IPS-20b (cell line): ENCODE measurements at regions not wholly inside any gene's neighbourhood (a gene's known extent, or its start where the extent isn't known, plus 50 kb on each side); places are given as distances from the start of the nearest gene placed in this dataset.

ENCODE experiments used
- H3K27ac ChIP-seq: one replicate; pipeline ENCODE4 v1.5.1; 2013; ENCODE audit warnings: low read length
- H3K27me3 ChIP-seq: 2 replicates; pipeline ENCODE4 v1.6.1; 2013; ENCODE audit warnings: mild to moderate bottlenecking, low read length, inconsistent platforms; ENCODE audit not compliant: insufficient read depth
- H3K36me3 ChIP-seq: 2 replicates; pipeline ENCODE4 v1.6.1; 2013; ENCODE audit warnings: low read depth, mild to moderate bottlenecking, inconsistent platforms, low read length, moderate library complexity; ENCODE audit not compliant: insufficient read depth
- H3K4me1 ChIP-seq: 2 replicates; pipeline ENCODE4 v1.6.1; 2013; ENCODE audit warnings: mild to moderate bottlenecking, control low read depth, inconsistent platforms, low read length, moderate library complexity; ENCODE audit not compliant: insufficient read depth
- H3K4me3 ChIP-seq: 2 replicates; pipeline ENCODE4 v1.5.1; 2013; ENCODE audit warnings: mild to moderate bottlenecking, low read length, inconsistent platforms
- H3K9ac ChIP-seq: 2 replicates; pipeline ENCODE4 v1.6.1; 2013; ENCODE audit warnings: low read depth, mild to moderate bottlenecking, inconsistent platforms, low read length, moderate library complexity
- H3K9me3 ChIP-seq: 2 replicates; pipeline ENCODE4 v1.6.1; 2013; ENCODE audit warnings: mild to moderate bottlenecking, low read depth, low read length, inconsistent platforms; ENCODE audit not compliant: insufficient read depth

DNA sequence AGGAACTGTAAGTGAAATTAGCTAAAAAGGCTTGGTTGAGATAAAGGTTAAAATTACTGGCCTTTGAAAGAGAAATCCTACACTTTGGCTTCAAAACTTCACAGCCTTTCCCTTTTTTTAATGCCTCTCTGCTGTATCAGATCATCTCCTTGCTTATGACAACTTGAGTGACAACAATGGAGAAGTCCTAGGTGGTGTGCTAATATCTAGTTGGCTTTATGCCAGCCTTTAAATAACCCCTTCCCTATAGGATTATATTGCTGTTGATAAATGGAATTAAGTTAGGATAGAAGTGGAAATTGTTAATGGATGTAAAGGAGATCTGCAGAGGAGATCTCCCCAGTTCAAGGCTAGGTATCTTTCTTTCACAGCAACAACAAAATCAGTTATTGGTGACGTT lies 130.2 kb upstream of the ATP1B1 start:
- H3K9me3 ChIP-seq = no peaks in the 10 kb centered on the region
- H3K9ac ChIP-seq = no peak overlapping the region
- no peak overlapping the region for H3K27ac ChIP-seq
- H3K4me3 ChIP-seq = no peak overlapping the region
- no peaks in the 10 kb centered on the region for H3K27me3 ChIP-seq
- peaks cover 2% of the 10 kb centered on the region; the same call in 1 of the 2 replicates for H3K4me1 ChIP-seq
- H3K36me3 ChIP-seq = no peaks in the 10 kb centered on the region

DNA sequence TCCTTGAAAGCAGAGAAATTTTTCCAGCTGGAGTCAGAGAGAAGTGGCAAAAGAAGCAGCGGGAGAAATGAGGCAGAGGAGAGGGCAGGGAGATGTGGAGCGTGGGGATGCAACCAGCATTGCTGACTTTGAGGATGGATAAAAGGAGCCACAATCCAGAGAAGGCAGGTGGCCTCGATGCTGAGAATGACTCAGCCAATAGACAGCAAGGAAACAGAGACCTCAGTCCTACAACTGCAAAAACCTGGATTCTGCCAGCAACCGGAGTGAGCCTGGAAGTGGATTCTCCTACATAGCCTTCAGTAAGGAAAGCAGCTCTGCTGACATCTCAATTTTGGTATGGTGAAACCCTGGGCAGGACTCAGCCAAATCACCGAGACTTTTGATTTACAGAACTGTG lies 128.9 kb upstream of the ATP1B1 start:
- no peaks in the 10 kb centered on the region for H3K9me3 ChIP-seq
- H3K4me3 ChIP-seq = no peak overlapping the region
- H3K36me3 ChIP-seq = no peaks in the 10 kb centered on the region
- no peaks in the 10 kb centered on the region for H3K4me1 ChIP-seq
- no peak overlapping the region for H3K9ac ChIP-seq
- H3K27me3 ChIP-seq = no peaks in the 10 kb centered on the region
- H3K27ac ChIP-seq = no peak overlapping the region

DNA sequence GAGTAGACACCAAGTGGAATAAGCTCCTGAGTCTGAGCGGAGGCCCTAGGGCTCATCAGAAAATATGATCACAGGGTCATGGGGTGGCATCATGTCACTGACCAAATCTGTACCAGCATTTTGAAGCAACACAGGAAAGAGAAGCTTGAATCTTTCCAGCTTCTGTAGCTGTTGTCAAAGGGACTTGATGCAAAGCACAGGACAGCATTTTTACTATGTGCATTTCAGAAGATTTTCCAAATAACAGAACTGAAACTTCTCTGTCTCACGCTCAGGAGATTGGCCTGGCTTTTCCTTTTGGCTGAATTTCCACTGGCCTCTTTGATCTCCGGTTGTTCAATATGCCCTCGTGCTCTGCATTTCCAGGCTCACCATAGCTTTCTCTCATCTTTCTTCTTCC lies 127.2 kb upstream of the ATP1B1 start:
- H3K9me3 ChIP-seq = no peaks in the 10 kb centered on the region
- no peaks in the 10 kb centered on the region for H3K27me3 ChIP-seq
- H3K36me3 ChIP-seq = no peaks in the 10 kb centered on the region
- no peak overlapping the region for H3K4me3 ChIP-seq
- H3K27ac ChIP-seq = no peak overlapping the region
- no peaks in the 10 kb centered on the region for H3K4me1 ChIP-seq
- no peak overlapping the region for H3K9ac ChIP-seq

DNA sequence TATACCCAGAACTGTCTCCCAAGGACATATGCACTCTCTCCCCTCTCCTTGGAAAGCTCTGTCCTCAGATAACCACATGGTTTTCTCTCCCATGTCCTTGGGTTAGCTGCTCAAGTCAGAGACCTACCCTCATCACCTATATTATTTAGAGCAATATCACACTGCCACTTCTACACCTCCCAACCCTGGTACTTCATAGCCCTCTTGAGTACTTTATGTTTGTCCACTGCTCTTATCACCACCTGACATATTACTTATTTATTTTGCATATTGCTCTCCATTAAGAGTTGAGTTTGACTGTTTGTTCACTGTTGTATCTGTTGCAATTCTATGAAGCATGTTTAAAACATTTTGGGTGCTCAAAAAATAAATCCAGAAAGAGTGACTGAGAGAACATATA lies 126.3 kb upstream of the ATP1B1 start:
- Histone ChIP-seq H3K9ac (no peak overlapping the region), H3K27ac (no peak overlapping the region), H3K36me3 (no peaks in the 10 kb centered on the region), H3K4me3 (no peak overlapping the region), H3K4me1 (no peaks in the 10 kb centered on the region), H3K9me3 (no peaks in the 10 kb centered on the region), H3K27me3 (no peaks in the 10 kb centered on the region)

DNA sequence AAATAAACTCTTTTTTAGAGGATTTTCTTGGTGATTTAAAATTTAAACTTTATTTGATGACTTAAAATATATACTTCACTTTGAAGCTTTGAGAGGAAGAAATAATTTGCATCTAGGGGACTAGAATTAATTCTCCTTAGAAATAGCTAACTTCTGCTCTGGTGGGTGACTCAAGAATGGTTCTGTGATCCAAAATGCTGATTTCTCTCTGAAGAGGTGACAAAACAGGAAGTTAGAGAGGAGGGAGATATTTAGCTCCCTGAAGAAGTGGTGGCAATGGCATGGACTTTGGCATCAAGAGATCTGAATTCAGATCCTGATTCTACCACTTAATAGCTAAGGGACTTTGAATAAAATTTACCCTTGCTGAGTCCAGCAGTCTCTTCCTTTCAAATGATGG lies 125.8 kb upstream of the ATP1B1 start:
- no peaks in the 10 kb centered on the region for H3K4me1 ChIP-seq
- no peak overlapping the region for H3K4me3 ChIP-seq
- H3K9ac ChIP-seq = no peak overlapping the region
- H3K36me3 ChIP-seq = no peaks in the 10 kb centered on the region
- H3K27me3 ChIP-seq = no peaks in the 10 kb centered on the region
- H3K9me3 ChIP-seq = no peaks in the 10 kb centered on the region
- no peak overlapping the region for H3K27ac ChIP-seq

DNA sequence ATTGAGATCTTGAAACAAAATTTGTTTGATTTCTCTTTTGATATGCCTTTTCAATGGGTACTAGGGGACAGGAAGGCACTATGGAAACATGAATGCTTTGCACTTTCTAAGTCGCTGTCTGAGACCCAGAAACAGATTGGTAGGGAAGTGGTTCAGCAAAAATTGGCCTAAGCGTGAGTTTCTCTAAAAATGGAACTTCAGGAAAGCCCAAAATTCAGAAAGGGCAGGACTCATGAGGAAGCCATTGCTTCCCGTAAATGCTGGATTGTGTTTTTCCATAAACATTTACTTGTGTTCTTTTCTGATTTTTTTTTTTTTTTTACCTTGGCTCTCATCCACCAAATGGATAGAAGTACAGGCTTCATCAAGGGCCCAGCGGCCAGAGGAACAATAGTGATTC lies 123.7 kb upstream of the ATP1B1 start:
- Histone ChIP-seq H3K27ac (no peak overlapping the region), H3K4me3 (no peak overlapping the region), H3K36me3 (no peaks in the 10 kb centered on the region), H3K9ac (no peak overlapping the region), H3K27me3 (no peaks in the 10 kb centered on the region), H3K9me3 (no peaks in the 10 kb centered on the region), H3K4me1 (no peaks in the 10 kb centered on the region)

DNA sequence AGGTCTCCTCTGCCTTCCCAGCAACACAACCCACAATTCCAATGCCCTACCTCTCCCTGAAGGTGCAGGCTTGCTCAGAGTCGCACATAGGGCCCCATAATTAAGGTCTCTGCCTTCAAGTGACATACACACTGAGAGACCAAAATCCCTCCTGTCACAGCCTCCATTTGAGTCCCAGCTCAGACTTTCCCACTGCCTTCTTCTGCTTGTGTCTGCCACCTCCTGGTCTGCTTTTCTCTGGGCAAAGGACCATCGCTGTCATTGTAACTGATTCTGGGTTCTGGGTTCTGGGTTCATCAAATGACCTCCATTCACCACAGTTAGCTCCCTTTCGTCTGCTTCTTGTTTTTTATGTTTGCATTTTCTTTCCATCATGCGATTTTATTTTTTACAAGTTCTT lies 119.2 kb upstream of the ATP1B1 start:
- no peaks in the 10 kb centered on the region for H3K9me3 ChIP-seq
- no peak overlapping the region for H3K27ac ChIP-seq
- H3K4me1 ChIP-seq = no peaks in the 10 kb centered on the region
- no peak overlapping the region for H3K9ac ChIP-seq
- H3K27me3 ChIP-seq = no peaks in the 10 kb centered on the region
- no peak overlapping the region for H3K4me3 ChIP-seq
- no peaks in the 10 kb centered on the region for H3K36me3 ChIP-seq

DNA sequence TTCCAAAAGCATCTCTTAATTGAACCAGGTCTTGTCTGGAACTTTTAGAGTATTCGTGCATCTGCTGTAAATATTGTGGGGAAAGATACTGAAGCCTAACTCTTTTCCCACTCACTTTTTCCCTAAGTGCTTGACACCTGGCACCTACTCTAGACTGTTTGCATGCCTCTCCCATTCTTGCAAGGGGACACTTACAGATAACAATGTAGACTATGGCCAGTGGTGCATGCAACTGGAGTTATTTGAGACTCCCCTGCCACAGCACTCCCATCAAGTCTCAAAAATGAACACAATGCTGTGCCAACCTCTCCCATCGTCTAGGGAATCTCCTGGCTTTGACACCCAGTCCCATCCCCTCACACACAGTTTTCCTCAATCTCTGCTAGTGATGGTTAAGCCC lies 118.6 kb upstream of the ATP1B1 start:
- Histone ChIP-seq H3K9ac (no peak overlapping the region), H3K4me3 (no peak overlapping the region), H3K4me1 (no peaks in the 10 kb centered on the region), H3K27me3 (no peaks in the 10 kb centered on the region), H3K9me3 (no peaks in the 10 kb centered on the region), H3K36me3 (no peaks in the 10 kb centered on the region), H3K27ac (no peak overlapping the region)

DNA sequence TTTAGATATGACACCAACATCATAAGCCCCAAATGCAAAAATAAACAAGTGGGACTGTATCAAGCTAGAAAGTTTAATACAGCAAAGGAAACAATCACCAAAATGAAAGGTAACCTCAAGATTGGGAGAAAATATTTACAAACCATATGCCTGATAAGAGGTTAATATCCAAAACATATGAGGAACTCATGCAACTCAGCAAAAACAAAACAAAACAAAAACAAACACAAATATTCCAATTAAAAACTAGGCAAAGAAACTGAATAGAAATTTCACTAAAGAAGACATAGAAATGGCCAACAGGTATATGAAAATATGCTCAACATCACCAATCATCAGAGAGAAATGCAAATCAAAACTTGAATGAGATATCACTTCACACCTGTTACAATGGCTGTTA lies 116.5 kb upstream of the ATP1B1 start:
- H3K9me3 ChIP-seq = no peaks in the 10 kb centered on the region
- no peaks in the 10 kb centered on the region for H3K4me1 ChIP-seq
- no peak overlapping the region for H3K4me3 ChIP-seq
- no peaks in the 10 kb centered on the region for H3K36me3 ChIP-seq
- no peak overlapping the region for H3K9ac ChIP-seq
- no peak overlapping the region for H3K27ac ChIP-seq
- H3K27me3 ChIP-seq = no peaks in the 10 kb centered on the region

DNA sequence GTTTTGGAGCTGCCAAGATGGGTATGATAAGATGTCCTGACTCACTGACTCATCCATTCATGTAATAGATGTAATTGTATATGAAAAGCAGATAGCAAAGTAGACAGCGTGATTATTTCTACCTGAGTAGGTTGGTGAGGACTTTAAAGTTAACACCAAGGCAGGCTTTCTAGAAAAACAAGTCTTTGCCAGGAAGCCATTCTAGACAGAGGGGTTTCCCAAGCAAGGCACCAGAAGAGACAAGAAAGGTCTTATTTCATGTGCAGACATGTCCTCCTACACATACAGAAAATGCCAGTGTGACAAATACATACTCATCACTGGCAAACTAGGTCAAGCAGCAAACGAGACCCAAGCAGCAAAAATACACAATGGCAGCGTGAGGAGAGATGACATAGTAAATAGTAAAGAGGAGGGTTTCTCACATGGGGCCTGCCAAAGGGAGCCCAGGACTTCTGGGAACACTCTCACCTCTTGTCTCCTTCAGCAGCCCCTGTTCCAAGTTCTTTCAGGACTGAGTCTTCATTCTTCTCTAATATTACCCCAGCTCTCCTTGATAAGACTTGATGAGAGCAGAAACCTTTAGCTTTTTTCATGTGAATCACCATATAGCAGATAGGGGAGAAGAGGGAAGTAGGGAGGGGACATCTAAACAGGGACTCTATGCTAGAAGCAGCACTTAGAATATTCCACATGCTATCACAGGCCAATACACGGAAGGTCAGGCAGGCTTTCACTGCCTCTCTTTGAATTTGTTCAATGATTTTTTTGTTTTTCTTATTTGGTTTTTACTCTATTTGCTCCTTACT lies 114.6 kb upstream of the ATP1B1 start:
- no peak overlapping the region for H3K4me3 ChIP-seq
- no peak overlapping the region for H3K9ac ChIP-seq
- no peaks in the 10 kb centered on the region for H3K9me3 ChIP-seq
- H3K4me1 ChIP-seq = no peaks in the 10 kb centered on the region
- H3K27ac ChIP-seq = no peak overlapping the region
- no peaks in the 10 kb centered on the region for H3K27me3 ChIP-seq
- H3K36me3 ChIP-seq = no peaks in the 10 kb centered on the region

DNA sequence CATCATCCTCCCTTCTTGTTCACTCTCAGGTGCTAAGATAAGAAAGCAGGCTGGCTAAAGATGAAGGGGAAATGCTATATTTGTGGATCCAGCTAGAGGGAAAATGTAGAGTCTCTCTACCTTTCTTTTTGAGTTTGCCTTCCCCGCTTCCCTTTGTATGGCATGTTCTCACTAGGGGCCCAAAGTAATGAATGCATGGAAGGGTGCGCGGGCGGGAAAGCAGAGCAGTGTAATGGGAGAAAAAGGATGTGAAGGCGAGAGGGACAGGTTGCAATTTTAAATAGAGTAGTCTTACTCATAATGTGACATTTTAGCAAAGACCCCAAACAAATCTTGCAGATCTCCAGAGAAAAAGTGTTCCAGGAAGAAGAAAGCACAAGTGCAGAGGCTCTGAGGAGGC lies 105.1 kb upstream of the ATP1B1 start:
- Histone ChIP-seq H3K9me3 (no peaks in the 10 kb centered on the region), H3K4me3 (no peak overlapping the region), H3K27me3 (no peaks in the 10 kb centered on the region), H3K4me1 (no peaks in the 10 kb centered on the region), H3K9ac (no peak overlapping the region), H3K36me3 (no peaks in the 10 kb centered on the region), H3K27ac (no peak overlapping the region)

DNA sequence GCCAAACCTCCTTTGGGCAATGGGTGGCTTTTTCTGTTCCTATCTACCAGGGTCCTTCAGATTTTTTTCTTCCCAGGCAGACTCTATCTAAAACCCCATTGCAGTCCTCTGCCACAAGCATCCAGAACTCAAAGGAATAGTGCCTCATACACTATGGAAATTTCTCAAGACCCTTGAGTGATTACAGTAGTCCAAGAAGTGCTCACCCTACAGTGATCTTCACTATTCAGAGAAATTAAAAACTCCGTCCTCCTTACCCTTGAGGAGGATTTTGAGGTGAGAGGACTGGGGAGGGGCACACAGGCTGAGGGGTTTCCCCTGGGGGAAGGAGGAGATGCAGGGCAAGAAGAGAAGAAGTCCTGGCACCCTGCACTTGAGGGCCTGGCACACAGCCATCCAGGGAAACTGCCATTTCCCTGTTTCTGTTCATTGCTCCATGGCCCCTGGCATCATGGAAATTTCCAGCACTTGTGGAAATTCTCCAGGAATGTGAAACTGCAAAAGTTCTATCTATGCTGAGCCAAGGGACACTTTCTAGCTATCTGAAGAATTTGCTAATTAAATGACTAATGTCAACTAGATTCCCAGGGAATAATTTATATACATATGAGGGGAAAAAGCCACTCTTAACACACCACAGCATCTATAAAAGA lies 102.5 kb upstream of the ATP1B1 start:
- Histone ChIP-seq H3K9me3 (no peaks in the 10 kb centered on the region), H3K27ac (no peak overlapping the region), H3K4me3 (no peak overlapping the region), H3K36me3 (no peaks in the 10 kb centered on the region), H3K27me3 (no peaks in the 10 kb centered on the region), H3K9ac (no peak overlapping the region), H3K4me1 (no peaks in the 10 kb centered on the region)
